OCI-LY1 (cell line): ENCODE measurements at regions not wholly inside any gene's neighbourhood (a gene's known extent, or its start where the extent isn't known, plus 50 kb on each side); places are given as distances from the start of the nearest gene placed in this dataset.

ENCODE experiments used
- H2AFZ ChIP-seq: fragments of 200-600 bp; sonication (generic), shearing (Covaris generic); 2 replicates; pipeline ENCODE4 v1.6.0; 2014; ENCODE audit warnings: antibody characterized with exemption, mild to moderate bottlenecking, low read length
- H3F3A ChIP-seq: fragments of 200-600 bp; sonication (generic), shearing (Covaris generic); 2 replicates; pipeline ENCODE4 v1.6.0; 2014; ENCODE audit warnings: mild to moderate bottlenecking, antibody characterized with exemption, low read length, moderate library complexity; ENCODE audit not compliant: insufficient read depth
- H3K27ac ChIP-seq: fragments of 200-600 bp; sonication (generic); 2 replicates; pipeline ENCODE4 v1.5.1; 2014; ENCODE audit warnings: low read length, mixed run types, mild to moderate bottlenecking, low read depth; ENCODE audit not compliant: poor library complexity, severe bottlenecking
- H3K27me3 ChIP-seq: fragments of 200-600 bp; sonication (generic); 2 replicates; pipeline ENCODE4 v1.6.0; 2014; ENCODE audit warnings: antibody characterized with exemption, mild to moderate bottlenecking, low read length, moderate library complexity; ENCODE audit not compliant: insufficient read depth
- H3K36me3 ChIP-seq: fragments of 200-600 bp; sonication (generic); 2 replicates; pipeline ENCODE4 v1.6.1; 2014; ENCODE audit warnings: mild to moderate bottlenecking, antibody characterized with exemption, low read length, moderate library complexity, mixed read lengths; ENCODE audit not compliant: insufficient read depth
- H3K4me1 ChIP-seq: fragments of 200-600 bp; sonication (generic); 2 replicates; pipeline ENCODE4 v1.5.1; 2014; ENCODE audit warnings: mild to moderate bottlenecking, low read length, moderate library complexity; ENCODE audit not compliant: insufficient read depth, severe bottlenecking
- H3K4me2 ChIP-seq: fragments of 200-600 bp; sonication (generic), shearing (Covaris generic); 2 replicates; pipeline ENCODE4 v1.6.1; 2014; ENCODE audit warnings: low read length
- H3K4me3 ChIP-seq: fragments of 200-600 bp; sonication (generic); 2 replicates; pipeline ENCODE4 v1.5.1; 2014; ENCODE audit warnings: low read length, low read depth, mild to moderate bottlenecking, mixed read lengths; ENCODE audit not compliant: poor library complexity, severe bottlenecking
- H3K79me2 ChIP-seq: fragments of 200-600 bp; shearing (Covaris generic); 2 replicates; pipeline ENCODE4 v1.6.1; 2016; ENCODE audit warnings: mixed run types, low read length, mixed read lengths; ENCODE audit not compliant: insufficient read depth
- H3K9ac ChIP-seq: fragments of 200-600 bp; sonication (generic), shearing (Covaris generic); 2 replicates; pipeline ENCODE4 v1.6.1; 2014; ENCODE audit warnings: mild to moderate bottlenecking, low read length, mixed read lengths
- H3K9me2 ChIP-seq: fragments of 200-600 bp; sonication (generic), shearing (Covaris generic); 2 replicates; pipeline ENCODE4 v1.6.1; 2014; ENCODE audit warnings: low read depth, mild to moderate bottlenecking, low read length, mixed read lengths
- H3K9me3 ChIP-seq: fragments of 200-600 bp; shearing (Covaris generic); 2 replicates; pipeline ENCODE4 v1.6.1; 2014; ENCODE audit warnings: low read length, mixed read lengths
- H4K20me1 ChIP-seq: fragments of 200-600 bp; sonication (generic), shearing (Covaris generic); 2 replicates; pipeline ENCODE4 v1.6.0; 2016; ENCODE audit warnings: mild to moderate bottlenecking, low read length; ENCODE audit not compliant: insufficient read depth
- EZH2 ChIP-seq: fragments of 200-600 bp; sonication (generic), shearing (Covaris generic); IDR thresholded peaks from 2 replicates; pipeline ENCODE4 v1.8.0; 2017; ENCODE audit warnings: borderline replicate concordance, mixed run types, mild to moderate bottlenecking, antibody characterized with exemption, low read length, moderate library complexity, mixed read lengths
- TF ChIP-seq, protein P1 (sequence below): fragments of 200-600 bp; sonication (generic), shearing (Covaris generic); IDR thresholded peaks from 2 replicates; pipeline ENCODE4 v1.5.1; 2017; ENCODE audit warnings: mild to moderate bottlenecking, antibody characterized with exemption, low read length, moderate library complexity, mixed read lengths

DNA sequence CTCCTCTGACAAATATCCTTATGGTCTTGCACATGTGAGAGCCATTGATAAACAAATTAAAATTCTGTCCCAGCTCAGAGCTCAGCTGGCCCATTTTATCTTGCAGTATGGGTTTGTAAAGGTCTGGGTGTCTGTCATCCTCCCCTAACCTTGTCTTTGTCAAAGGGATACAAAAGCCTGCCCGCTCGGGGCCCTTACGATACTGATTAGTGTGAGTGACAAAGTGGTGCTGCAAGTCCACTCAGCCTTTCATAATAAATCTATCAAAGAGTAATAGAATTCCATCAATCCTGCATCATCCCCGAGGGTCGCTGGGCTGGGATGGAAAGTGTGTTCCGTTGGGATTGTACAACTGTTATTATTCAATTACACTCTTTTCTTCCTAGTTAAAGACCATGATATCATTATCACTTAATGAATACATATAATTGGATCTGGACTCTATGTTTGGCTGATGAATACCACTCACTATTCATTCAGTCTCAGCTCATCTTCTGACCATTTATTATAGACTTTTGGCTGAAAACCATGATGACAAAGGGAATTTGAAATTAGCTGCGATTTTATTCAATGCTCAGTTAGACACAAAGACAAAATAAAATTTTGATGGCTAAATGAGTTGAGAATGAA is 122.5 kb upstream of the FOXD3 start:
- no peaks in the 10 kb centered on the region for H3F3A ChIP-seq
- no peaks in the 10 kb centered on the region for H3K79me2 ChIP-seq
- 0 out of 2 replicates have a peak, but pooled peaks cover 4% of the 10 kb centered on the region for H3K27me3 ChIP-seq
- H3K4me3 ChIP-seq, result no peak overlapping the region
- H3K9me3 ChIP-seq, result no peaks in the 10 kb centered on the region
- H3K36me3 ChIP-seq, result no peaks in the 10 kb centered on the region
- H3K4me2 ChIP-seq, result no peak overlapping the region
- no peak overlapping the region for H3K27ac ChIP-seq
- H4K20me1 ChIP-seq, result no peaks in the 10 kb centered on the region
- H2AFZ ChIP-seq, result no peak overlapping the region
- H3K9ac ChIP-seq, result no peak overlapping the region
- no peaks in the 10 kb centered on the region for H3K9me2 ChIP-seq
- TF ChIP-seq EZH2, result no peak
- TF ChIP-seq, protein P1, sequence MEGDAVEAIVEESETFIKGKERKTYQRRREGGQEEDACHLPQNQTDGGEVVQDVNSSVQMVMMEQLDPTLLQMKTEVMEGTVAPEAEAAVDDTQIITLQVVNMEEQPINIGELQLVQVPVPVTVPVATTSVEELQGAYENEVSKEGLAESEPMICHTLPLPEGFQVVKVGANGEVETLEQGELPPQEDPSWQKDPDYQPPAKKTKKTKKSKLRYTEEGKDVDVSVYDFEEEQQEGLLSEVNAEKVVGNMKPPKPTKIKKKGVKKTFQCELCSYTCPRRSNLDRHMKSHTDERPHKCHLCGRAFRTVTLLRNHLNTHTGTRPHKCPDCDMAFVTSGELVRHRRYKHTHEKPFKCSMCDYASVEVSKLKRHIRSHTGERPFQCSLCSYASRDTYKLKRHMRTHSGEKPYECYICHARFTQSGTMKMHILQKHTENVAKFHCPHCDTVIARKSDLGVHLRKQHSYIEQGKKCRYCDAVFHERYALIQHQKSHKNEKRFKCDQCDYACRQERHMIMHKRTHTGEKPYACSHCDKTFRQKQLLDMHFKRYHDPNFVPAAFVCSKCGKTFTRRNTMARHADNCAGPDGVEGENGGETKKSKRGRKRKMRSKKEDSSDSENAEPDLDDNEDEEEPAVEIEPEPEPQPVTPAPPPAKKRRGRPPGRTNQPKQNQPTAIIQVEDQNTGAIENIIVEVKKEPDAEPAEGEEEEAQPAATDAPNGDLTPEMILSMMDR, result no peak
- H3K4me1 ChIP-seq, result no peaks in the 10 kb centered on the region

DNA sequence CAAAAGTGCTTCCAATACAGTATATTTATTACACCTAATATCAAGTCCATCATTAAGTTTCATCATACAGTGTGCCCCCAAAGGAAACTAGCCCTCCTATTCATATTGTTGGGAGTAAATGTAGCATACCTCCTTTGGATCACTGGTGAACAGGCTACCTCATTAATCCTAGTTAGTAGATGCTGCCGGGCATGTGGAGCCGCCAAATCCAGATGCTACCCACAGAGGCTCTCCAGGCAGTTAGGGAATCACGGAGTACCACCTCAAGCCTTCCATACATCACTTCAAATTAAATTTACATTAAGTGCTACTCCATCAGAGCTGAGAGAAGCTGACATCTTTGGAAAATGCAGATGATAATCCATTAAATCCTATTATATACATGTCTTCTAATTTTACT is 121.7 kb upstream of the FOXD3 start:
- H3K9ac ChIP-seq, result no peak overlapping the region
- no peaks in the 10 kb centered on the region for H3K9me3 ChIP-seq
- no peak overlapping the region for H2AFZ ChIP-seq
- no peaks in the 10 kb centered on the region for H3F3A ChIP-seq
- no peak overlapping the region for H3K27ac ChIP-seq
- 0 out of 2 replicates have a peak, but pooled peaks cover 4% of the 10 kb centered on the region for H3K27me3 ChIP-seq
- H3K9me2 ChIP-seq, result no peaks in the 10 kb centered on the region
- H3K4me3 ChIP-seq, result no peak overlapping the region
- H4K20me1 ChIP-seq, result no peaks in the 10 kb centered on the region
- no peaks in the 10 kb centered on the region for H3K79me2 ChIP-seq
- no peaks in the 10 kb centered on the region for H3K4me1 ChIP-seq
- no peak for TF ChIP-seq EZH2
- TF ChIP-seq, protein P1, result no peak
- H3K36me3 ChIP-seq, result no peaks in the 10 kb centered on the region
- no peak overlapping the region for H3K4me2 ChIP-seq

DNA sequence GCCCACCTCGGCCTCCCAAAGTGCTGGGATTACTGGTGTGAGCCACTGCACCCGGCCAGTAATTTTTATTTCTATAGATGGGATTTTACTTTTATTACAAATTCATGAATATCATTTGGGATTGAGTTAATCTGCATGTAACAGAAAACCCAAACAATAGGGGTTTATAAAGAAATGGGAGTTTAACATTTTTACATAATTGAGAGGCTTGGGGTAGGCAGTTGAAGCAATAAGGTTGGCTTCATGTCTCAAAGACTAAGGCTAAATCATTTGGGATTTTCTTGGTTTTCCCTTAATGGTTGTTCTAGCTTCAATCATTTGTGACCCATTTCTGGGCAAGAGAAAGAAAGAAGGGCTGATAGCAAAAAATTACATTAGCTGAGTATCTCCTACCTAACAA is 118.7 kb upstream of the FOXD3 start:
- Histone ChIP-seq H3K36me3 (no peaks in the 10 kb centered on the region), H3K9ac (no peak overlapping the region), H3K9me2 (no peaks in the 10 kb centered on the region), H3K79me2 (no peaks in the 10 kb centered on the region), H4K20me1 (no peaks in the 10 kb centered on the region), H3K4me2 (no peak overlapping the region), H2AFZ (no peak overlapping the region), H3F3A (no peaks in the 10 kb centered on the region), H3K4me1 (no peaks in the 10 kb centered on the region), H3K27me3 (no peaks in the 10 kb centered on the region), H3K27ac (no peak overlapping the region), H3K4me3 (no peak overlapping the region), H3K9me3 (no peaks in the 10 kb centered on the region)
- TF ChIP-seq, protein P1, result no peak
- TF ChIP-seq EZH2, result no peak
